ENCODE measurements at regions not wholly inside any gene's neighbourhood (a gene's known extent, or its start where the extent isn't known, plus 50 kb on each side); places are given as distances from the start of the nearest gene placed in this dataset.

DNA sequence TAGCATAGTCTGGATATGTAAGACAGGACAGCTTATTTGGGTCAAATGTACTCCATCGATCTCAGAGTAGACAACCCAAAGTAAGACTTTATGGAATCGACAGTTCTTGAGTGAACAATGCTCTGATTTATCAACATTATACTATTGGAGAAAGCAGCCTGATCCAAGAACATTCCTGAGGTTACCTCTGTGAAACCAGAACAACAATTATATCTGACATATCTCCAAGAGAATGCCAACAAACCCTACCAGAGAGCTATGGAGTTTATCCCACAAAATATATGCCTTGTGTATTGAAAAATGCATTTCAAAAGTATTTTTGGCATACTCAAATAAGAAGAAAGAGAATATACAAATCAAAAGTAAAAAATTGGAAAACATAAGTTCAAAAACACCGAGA is 1985.9 kb downstream of the EFNA5 start:
- TF ChIP-seq, protein P1, sequence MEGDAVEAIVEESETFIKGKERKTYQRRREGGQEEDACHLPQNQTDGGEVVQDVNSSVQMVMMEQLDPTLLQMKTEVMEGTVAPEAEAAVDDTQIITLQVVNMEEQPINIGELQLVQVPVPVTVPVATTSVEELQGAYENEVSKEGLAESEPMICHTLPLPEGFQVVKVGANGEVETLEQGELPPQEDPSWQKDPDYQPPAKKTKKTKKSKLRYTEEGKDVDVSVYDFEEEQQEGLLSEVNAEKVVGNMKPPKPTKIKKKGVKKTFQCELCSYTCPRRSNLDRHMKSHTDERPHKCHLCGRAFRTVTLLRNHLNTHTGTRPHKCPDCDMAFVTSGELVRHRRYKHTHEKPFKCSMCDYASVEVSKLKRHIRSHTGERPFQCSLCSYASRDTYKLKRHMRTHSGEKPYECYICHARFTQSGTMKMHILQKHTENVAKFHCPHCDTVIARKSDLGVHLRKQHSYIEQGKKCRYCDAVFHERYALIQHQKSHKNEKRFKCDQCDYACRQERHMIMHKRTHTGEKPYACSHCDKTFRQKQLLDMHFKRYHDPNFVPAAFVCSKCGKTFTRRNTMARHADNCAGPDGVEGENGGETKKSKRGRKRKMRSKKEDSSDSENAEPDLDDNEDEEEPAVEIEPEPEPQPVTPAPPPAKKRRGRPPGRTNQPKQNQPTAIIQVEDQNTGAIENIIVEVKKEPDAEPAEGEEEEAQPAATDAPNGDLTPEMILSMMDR (IDR thresholded peaks at IDR 0.05; ENCODE audit: low read depth, low read length, missing control alignments): no peak
- no peak for DNase-seq (ENCODE audit: extremely low read depth, low read depth)
- no peak overlapping the region for H3K4me3 ChIP-seq (replicated peaks; ENCODE audit: low read depth, low read length)

DNA sequence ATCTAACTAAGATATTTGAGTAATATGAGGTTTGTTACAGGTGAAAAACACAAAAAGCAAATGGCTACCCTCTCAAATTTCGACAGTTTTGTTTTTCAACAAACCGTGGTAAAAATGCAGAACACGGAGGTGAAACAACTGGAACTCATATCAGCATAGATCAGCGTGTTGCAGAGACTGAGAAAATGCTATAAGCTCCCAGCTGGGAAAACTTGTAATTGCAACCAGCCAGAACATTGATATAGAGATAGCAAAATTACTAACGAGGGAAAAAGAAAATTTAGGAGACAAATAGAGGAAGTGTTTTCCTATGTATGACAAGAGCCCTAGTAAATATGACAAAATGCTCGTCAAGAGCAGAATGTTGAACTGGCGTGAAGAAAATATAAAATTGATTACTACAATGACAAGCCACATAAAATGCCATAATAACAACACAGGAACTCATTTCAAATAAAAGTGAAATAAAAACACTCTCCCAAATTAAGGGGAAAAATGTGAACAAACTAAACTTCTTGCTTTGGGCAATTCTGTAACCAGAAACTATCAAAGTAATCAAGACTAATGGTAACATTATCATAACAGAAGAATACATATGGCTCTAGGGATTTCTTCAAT is 1989.8 kb downstream of the EFNA5 start:
- TF ChIP-seq, protein P1 (IDR thresholded peaks at IDR 0.05; ENCODE audit: low read depth, low read length, missing control alignments): no peak
- DNase-seq (ENCODE audit: extremely low read depth, low read depth): no peak
- H3K4me3 ChIP-seq (replicated peaks; ENCODE audit: low read depth, low read length): no peak overlapping the region

DNA sequence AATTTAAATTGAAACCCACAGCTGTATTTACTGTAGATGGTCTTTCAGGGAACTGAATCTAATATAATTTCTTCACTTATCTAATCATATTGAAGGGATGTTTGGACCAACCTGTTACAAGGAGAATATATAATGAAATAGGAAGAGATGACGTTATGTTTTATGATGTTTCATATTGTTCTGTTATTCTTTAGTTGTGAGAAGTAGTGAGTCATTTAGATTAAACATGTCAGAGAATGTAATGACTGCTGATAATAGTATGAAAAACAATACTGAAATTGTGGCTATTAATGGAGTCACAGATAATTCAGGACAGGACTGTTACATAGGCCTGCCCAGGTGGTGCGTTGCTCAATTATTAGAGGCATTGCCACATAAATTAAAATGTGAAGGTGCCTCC is 1993.4 kb downstream of the EFNA5 start:
- DNase-seq (ENCODE audit: extremely low read depth, low read depth): no peak
- TF ChIP-seq, protein P1 (IDR thresholded peaks at IDR 0.05; ENCODE audit: low read depth, low read length, missing control alignments): no peak

DNA sequence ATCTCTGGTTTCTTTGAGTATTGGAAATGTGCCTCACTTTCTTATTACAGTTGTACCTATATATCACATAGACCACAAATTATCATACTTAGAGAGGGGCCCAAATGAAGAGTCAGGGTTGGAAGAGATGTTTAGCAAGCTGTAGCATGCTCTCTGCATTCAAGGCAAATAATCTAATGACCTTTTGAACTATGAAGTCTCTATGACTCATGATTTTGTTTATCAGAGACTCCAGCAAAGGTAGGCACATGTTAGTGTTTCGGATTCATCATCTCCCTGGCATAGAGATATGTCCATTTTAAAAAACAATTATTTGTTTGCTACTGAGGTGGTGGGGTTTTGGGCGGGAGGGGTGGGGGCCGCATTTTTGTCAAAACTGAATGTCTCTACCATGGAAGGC is 2000.1 kb downstream of the EFNA5 start:
- TF ChIP-seq, protein P1 (IDR thresholded peaks at IDR 0.05; ENCODE audit: low read depth, low read length, missing control alignments): no peak
- no peak overlapping the region for H3K4me3 ChIP-seq (replicated peaks; ENCODE audit: low read depth, low read length)
- no peak for DNase-seq (ENCODE audit: extremely low read depth, low read depth)

More for the DNA sequence above, 1993.4 kb downstream of the EFNA5 start:
- H3K4me3 ChIP-seq (replicated peaks; ENCODE audit: low read depth, low read length): no peak overlapping the region

DNA sequence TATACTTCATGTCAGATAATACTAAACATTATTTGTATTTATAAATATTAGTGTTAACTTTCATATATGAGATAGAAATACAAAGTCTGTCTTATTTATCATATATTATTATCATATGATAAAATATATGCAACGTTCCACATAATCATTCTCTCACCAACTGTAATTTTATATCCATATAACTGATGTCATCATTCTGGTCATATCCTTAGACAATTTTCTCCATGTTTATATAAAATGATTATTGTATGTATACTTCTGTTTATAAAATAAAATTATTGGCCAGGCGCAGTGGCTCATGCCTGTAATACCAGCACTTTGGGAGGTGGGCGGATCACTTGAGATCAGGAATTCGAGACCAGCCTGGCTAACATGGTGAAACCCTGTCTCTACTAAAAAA is 2007.1 kb downstream of the EFNA5 start:
- TF ChIP-seq, protein P1 (IDR thresholded peaks at IDR 0.05; ENCODE audit: low read depth, low read length, missing control alignments): no peak
- no peak for DNase-seq (ENCODE audit: extremely low read depth, low read depth)
- no peak overlapping the region for H3K4me3 ChIP-seq (replicated peaks; ENCODE audit: low read depth, low read length)

DNA sequence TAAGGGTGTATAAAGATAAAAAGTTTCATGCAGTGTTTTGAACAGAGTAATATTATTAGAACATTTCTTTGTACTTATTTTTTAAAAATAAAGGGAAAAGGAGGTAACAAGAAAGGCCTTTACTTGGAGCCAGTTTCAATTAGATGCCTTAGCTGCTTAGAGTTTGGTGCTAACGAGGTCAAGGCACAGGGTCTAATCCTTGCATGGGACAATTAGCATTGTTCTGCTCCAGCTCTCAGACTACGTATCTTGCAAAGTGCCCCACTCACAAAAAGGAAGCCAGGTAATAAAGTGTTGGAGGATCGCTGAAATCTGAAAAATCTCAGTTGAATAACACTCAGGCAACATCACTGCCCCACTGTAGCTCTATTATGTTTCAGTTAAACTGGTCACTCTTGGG is 2011.3 kb downstream of the EFNA5 start:
- TF ChIP-seq, protein P1 (IDR thresholded peaks at IDR 0.05; ENCODE audit: low read depth, low read length, missing control alignments): no peak
- H3K4me3 ChIP-seq (replicated peaks; ENCODE audit: low read depth, low read length): no peak overlapping the region
- DNase-seq (ENCODE audit: extremely low read depth, low read depth): no peak

DNA sequence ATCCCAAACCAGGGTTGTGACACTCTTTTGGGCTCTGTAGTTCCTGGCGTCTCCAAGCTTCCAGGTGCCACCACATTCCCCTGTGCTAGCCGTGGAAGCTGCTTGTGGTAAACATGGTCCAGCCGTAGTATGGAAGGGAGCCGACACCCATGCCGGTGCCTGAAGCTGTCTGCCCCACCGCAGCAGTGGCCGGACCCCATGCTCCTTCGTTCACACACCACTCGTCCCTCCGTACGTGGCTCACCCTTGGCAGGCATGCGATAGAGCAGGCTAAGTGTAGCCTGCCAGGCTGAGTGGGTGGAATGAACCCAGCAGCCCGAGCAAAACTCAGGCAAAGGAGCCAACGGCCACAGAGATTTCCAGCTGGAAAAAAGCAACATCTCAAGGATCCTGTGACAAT is 2030.4 kb downstream of the EFNA5 start:
- TF ChIP-seq, protein P1 (IDR thresholded peaks at IDR 0.05; ENCODE audit: low read depth, low read length, missing control alignments): no peak

More for the DNA sequence above, 2030.4 kb downstream of the EFNA5 start:
- no peak overlapping the region for H3K4me3 ChIP-seq (replicated peaks; ENCODE audit: low read depth, low read length)
- no peak for DNase-seq (ENCODE audit: extremely low read depth, low read depth)

Data from HFF-Myc (cell line).